Stimulated activated naive CD8-positive, alpha-beta T cell treated with anti-CD3 and anti-CD28 coated beads, Interleukin-15, Interleukin-2, amounts not matched to agents 100 ng/mL and 50 ng/mL, for 24 hours (primary cell): ENCODE measurements at regions not wholly inside any gene's neighbourhood (a gene's known extent, or its start where the extent isn't known, plus 50 kb on each side); places are given as distances from the start of the nearest gene placed in this dataset.
"Not testable (repeated sequence)": the region's sequence is repeated elsewhere in the genome, so short reads cannot be mapped to it uniquely, and the experiment has no call there.

Experiments
- H3K27ac Mint-ChIP-seq: one replicate; pipeline ENCODE4 v1.8.0; 2021; ENCODE audit warnings: mild to moderate bottlenecking, mixed read lengths
- H3K27me3 Mint-ChIP-seq: one replicate; pipeline ENCODE4 v1.8.0; 2021; ENCODE audit warnings: mixed read lengths
- H3K36me3 Mint-ChIP-seq: one replicate; pipeline ENCODE4 v1.8.0; 2021; ENCODE audit warnings: low read depth, mixed read lengths
- H3K4me1 Mint-ChIP-seq: one replicate; pipeline ENCODE4 v1.8.0; 2021; ENCODE audit warnings: low read depth, mixed read lengths
- H3K4me3 Mint-ChIP-seq: one replicate; pipeline ENCODE4 v1.8.0; 2021; ENCODE audit warnings: mild to moderate bottlenecking, mixed read lengths
- H3K9me3 Mint-ChIP-seq: one replicate; pipeline ENCODE4 v1.8.0; 2021; ENCODE audit warnings: mixed read lengths

GRCh38 chr2:176931588-176932563, 280.7 kb upstream of the HNRNPA3 start:
- Mint-ChIP-seq H3K4me3 (peak overlapping the region; percentile 12), H3K4me1 (peaks cover 33% of the 10 kb centered on the region), H3K9me3 (no peaks in the 10 kb centered on the region), H3K27ac (peak overlapping the region; percentile 83), H3K36me3 (no peaks in the 10 kb centered on the region), H3K27me3 (peaks cover 4% of the 10 kb centered on the region)

- Mint-ChIP-seq H3K27ac (no peak overlapping the region), H3K27me3 (peaks cover 9% of the 10 kb centered on the region), H3K36me3 (no peaks in the 10 kb centered on the region), H3K4me1 (peaks cover 36% of the 10 kb centered on the region), H3K9me3 (no peaks in the 10 kb centered on the region), H3K4me3 (no peak overlapping the region)
Observed at GRCh38 chr2:176934131-176934530, 278.5 kb upstream of the HNRNPA3 start.

- Mint-ChIP-seq H3K9me3 (no peaks in the 10 kb centered on the region), H3K4me3 (no peak overlapping the region), H3K36me3 (no peaks in the 10 kb centered on the region), H3K27me3 (peaks cover 9% of the 10 kb centered on the region), H3K4me1 (peaks cover 36% of the 10 kb centered on the region), H3K27ac (no peak overlapping the region)
Observed at GRCh38 chr2:176934869-176935415, 277.7 kb upstream of the HNRNPA3 start.

GRCh38 chr2:176935543-176936102, 277.0 kb upstream of the HNRNPA3 start:
- Mint-ChIP-seq H3K4me3 (no peak overlapping the region), H3K9me3 (no peaks in the 10 kb centered on the region), H3K27ac (no peak overlapping the region), H3K27me3 (peaks cover 9% of the 10 kb centered on the region), H3K4me1 (peaks cover 36% of the 10 kb centered on the region), H3K36me3 (no peaks in the 10 kb centered on the region)

GRCh38 chr2:176936410-176936809, 276.2 kb upstream of the HNRNPA3 start:
- Mint-ChIP-seq H3K27me3 (peaks cover 9% of the 10 kb centered on the region), H3K27ac (no peak overlapping the region), H3K36me3 (no peaks in the 10 kb centered on the region), H3K4me3 (no peak overlapping the region), H3K9me3 (no peaks in the 10 kb centered on the region), H3K4me1 (peaks cover 28% of the 10 kb centered on the region)

- no peak overlapping the region for H3K4me3 Mint-ChIP-seq
- H3K36me3 Mint-ChIP-seq: no peaks in the 10 kb centered on the region
- no peaks in the 10 kb centered on the region for H3K4me1 Mint-ChIP-seq
- no peak overlapping the region for H3K27ac Mint-ChIP-seq
- no peaks in the 10 kb centered on the region for H3K27me3 Mint-ChIP-seq
- H3K9me3 Mint-ChIP-seq: no peaks in the 10 kb centered on the region
Observed at GRCh38 chr2:176944998-176945397, 267.6 kb upstream of the HNRNPA3 start.

- H3K9me3 Mint-ChIP-seq: no peaks in the 10 kb centered on the region
- no peak overlapping the region for H3K4me3 Mint-ChIP-seq
- no peaks in the 10 kb centered on the region for H3K36me3 Mint-ChIP-seq
Observed at GRCh38 chr2:176947754-176948153, 264.8 kb upstream of the HNRNPA3 start.

GRCh38 chr2:176951218-176951617, 261.4 kb upstream of the HNRNPA3 start:
- not testable (repeated sequence) for H3K4me1 Mint-ChIP-seq, H3K36me3 Mint-ChIP-seq, H3K27me3 Mint-ChIP-seq, H3K4me3 Mint-ChIP-seq, H3K9me3 Mint-ChIP-seq, H3K27ac Mint-ChIP-seq

More at GRCh38 chr2:176947754-176948153, 264.8 kb upstream of the HNRNPA3 start:
- Mint-ChIP-seq H3K4me1 (no peaks in the 10 kb centered on the region), H3K27me3 (no peaks in the 10 kb centered on the region), H3K27ac (no peak overlapping the region)

- H3K4me3 Mint-ChIP-seq: no peak overlapping the region
- no peaks in the 10 kb centered on the region for H3K36me3 Mint-ChIP-seq
- peaks cover 4% of the 10 kb centered on the region for H3K27me3 Mint-ChIP-seq
- no peaks in the 10 kb centered on the region for H3K4me1 Mint-ChIP-seq
- H3K9me3 Mint-ChIP-seq: no peaks in the 10 kb centered on the region
- no peak overlapping the region for H3K27ac Mint-ChIP-seq
Observed at GRCh38 chr2:176956791-176957190, 255.8 kb upstream of the HNRNPA3 start.

GRCh38 chr2:176959614-176960013, 253.0 kb upstream of the HNRNPA3 start:
- no peak overlapping the region for H3K27ac Mint-ChIP-seq
- H3K9me3 Mint-ChIP-seq: no peaks in the 10 kb centered on the region
- no peaks in the 10 kb centered on the region for H3K36me3 Mint-ChIP-seq
- peaks cover 16% of the 10 kb centered on the region for H3K27me3 Mint-ChIP-seq
- no peaks in the 10 kb centered on the region for H3K4me1 Mint-ChIP-seq
- H3K4me3 Mint-ChIP-seq: no peak overlapping the region

- Mint-ChIP-seq H3K4me3 (no peak overlapping the region), H3K9me3 (no peaks in the 10 kb centered on the region), H3K36me3 (no peaks in the 10 kb centered on the region), H3K4me1 (no peaks in the 10 kb centered on the region), H3K27ac (no peak overlapping the region), H3K27me3 (peaks cover 16% of the 10 kb centered on the region)
Observed at GRCh38 chr2:176960061-176960460, 252.5 kb upstream of the HNRNPA3 start.

- Mint-ChIP-seq H3K36me3 (no peaks in the 10 kb centered on the region), H3K4me3 (no peak overlapping the region), H3K4me1 (no peaks in the 10 kb centered on the region), H3K27me3 (peaks cover 16% of the 10 kb centered on the region), H3K9me3 (no peaks in the 10 kb centered on the region), H3K27ac (no peak overlapping the region)
Observed at GRCh38 chr2:176960736-176961520, 251.7 kb upstream of the HNRNPA3 start.

GRCh38 chr2:176961775-176962619, 250.6 kb upstream of the HNRNPA3 start:
- Mint-ChIP-seq H3K9me3 (no peaks in the 10 kb centered on the region), H3K4me1 (no peaks in the 10 kb centered on the region), H3K27ac (no peak overlapping the region), H3K36me3 (no peaks in the 10 kb centered on the region), H3K27me3 (peaks cover 12% of the 10 kb centered on the region), H3K4me3 (no peak overlapping the region)
